NT2/D1 (cell line): ENCODE measurements at regions not wholly inside any gene's neighbourhood (a gene's known extent, or its start where the extent isn't known, plus 50 kb on each side); places are given as distances from the start of the nearest gene placed in this dataset.

ENCODE experiments used
- DNase-seq: peaks from one replicate; pipeline ENCODE4 v3.0.0-alpha.2; 2011; ENCODE audit warnings: low read depth, low spot score
- H3K27me3 ChIP-seq: 2 replicates; pipeline ENCODE4 v1.6.0; 2011; ENCODE audit warnings: mild to moderate bottlenecking; ENCODE audit not compliant: insufficient read length, insufficient read depth
- H3K36me3 ChIP-seq: 2 replicates; pipeline ENCODE4 v1.6.1; 2011; ENCODE audit warnings: mild to moderate bottlenecking, low read length, mixed read lengths; ENCODE audit not compliant: insufficient read depth, insufficient read length
- H3K4me1 ChIP-seq: 2 replicates; pipeline ENCODE4 v1.5.1; 2011; ENCODE audit not compliant: insufficient read depth, insufficient read length
- H3K4me3 ChIP-seq: 2 replicates; pipeline ENCODE4 v1.5.1; 2011; ENCODE audit warnings: low read depth; ENCODE audit not compliant: insufficient read length
- H3K9ac ChIP-seq: 2 replicates; pipeline ENCODE4 v1.6.0; 2011; ENCODE audit warnings: low read depth; ENCODE audit not compliant: insufficient read length
- H3K9me3 ChIP-seq: 2 replicates; pipeline ENCODE4 v1.5.1; 2011; ENCODE audit warnings: mild to moderate bottlenecking, low read length; ENCODE audit not compliant: insufficient read depth
- SUZ12 ChIP-seq: IDR thresholded peaks from 2 replicates; pipeline ENCODE4 v1.6.1; 2011; ENCODE audit not compliant: insufficient read length, insufficient read depth; ENCODE audit errors: extremely low read depth
- YY1 ChIP-seq: IDR thresholded peaks from 2 replicates; pipeline ENCODE4 v1.6.1; 2011; ENCODE audit not compliant: insufficient read length, insufficient read depth
- ZNF274 ChIP-seq: IDR thresholded peaks from 2 replicates; pipeline ENCODE4 v1.6.1; 2011; ENCODE audit warnings: mild to moderate bottlenecking, low read depth, low read length

DNA sequence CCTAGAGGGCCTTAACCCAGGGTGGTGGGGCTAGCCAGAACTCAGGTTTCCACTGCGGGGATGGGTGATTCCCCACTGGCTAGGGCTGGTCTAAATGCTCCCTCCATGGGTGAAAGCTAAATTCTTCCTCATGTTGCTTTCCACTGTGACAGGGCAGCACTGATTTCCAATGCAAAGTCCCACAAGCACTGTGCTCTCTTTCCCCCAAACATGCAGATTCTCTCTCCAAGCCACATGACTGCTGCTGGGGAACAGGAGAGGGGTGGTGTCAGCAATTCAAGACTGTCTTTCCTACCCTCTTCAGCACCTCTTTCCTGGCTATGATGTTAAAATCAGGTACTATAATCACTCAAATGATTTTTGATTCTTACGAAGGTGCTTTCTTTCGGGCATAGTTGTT lies 215.5 kb downstream of the RWDD3 start:
- H3K9ac ChIP-seq = no peak overlapping the region
- no peak overlapping the region for H3K4me3 ChIP-seq
- no peak for TF ChIP-seq ZNF274
- no peak for TF ChIP-seq SUZ12
- no peak for TF ChIP-seq YY1
- H3K36me3 ChIP-seq = no peaks in the 10 kb centered on the region
- no peaks in the 10 kb centered on the region for H3K27me3 ChIP-seq
- no peaks in the 10 kb centered on the region for H3K4me1 ChIP-seq
- no peaks in the 10 kb centered on the region for H3K9me3 ChIP-seq
- no peak for DNase-seq

DNA sequence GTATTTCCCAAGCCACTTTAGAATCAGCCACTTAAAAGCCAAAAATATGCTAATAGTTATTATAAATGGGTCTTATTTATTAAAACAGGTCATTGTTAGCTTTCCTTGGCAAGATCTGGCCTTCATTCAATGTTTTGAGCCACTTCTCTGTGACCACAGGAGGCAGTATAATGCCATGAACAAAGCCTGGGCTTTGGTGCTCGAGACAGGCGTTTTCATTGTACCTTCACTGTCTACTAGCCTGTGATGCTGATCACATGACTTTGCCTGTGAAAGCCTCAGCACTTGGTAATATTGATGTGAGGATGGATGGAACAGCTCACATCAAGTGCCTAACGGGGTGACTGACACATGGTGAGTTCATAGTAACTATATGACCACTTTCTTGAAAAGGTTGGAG lies 217.0 kb downstream of the RWDD3 start:
- H3K36me3 ChIP-seq = no peaks in the 10 kb centered on the region
- peak; percentile 11 for DNase-seq
- H3K4me1 ChIP-seq = no peaks in the 10 kb centered on the region
- H3K27me3 ChIP-seq = no peaks in the 10 kb centered on the region
- H3K9ac ChIP-seq = no peak overlapping the region
- no peaks in the 10 kb centered on the region for H3K9me3 ChIP-seq
- no peak overlapping the region for H3K4me3 ChIP-seq
- TF ChIP-seq YY1 (no peak), SUZ12 (no peak), ZNF274 (no peak)

DNA sequence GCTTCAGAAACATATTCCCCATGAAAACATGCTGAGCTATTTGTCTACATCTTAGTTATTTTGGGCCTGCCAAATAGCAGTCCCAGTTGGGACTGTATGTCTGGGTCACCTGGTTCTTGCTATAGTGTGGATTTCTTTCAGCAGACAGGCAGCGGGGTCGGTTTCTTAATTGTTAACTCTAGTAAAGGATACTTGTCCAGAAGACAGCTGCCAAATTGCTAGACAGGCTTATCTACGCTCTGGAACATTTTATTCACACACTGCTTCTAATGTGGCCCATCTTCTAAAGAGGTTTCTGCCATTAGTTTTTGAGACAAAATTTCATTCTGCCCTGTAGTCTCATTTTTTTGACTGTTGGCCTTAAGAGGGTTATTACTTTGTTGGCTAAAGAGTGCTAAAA lies 217.9 kb downstream of the RWDD3 start:
- Histone ChIP-seq H3K9ac (no peak overlapping the region), H3K9me3 (no peaks in the 10 kb centered on the region), H3K36me3 (no peaks in the 10 kb centered on the region), H3K4me3 (no peak overlapping the region), H3K27me3 (no peaks in the 10 kb centered on the region), H3K4me1 (no peaks in the 10 kb centered on the region)
- no peak for DNase-seq
- TF ChIP-seq YY1 (no peak), ZNF274 (no peak), SUZ12 (no peak)

DNA sequence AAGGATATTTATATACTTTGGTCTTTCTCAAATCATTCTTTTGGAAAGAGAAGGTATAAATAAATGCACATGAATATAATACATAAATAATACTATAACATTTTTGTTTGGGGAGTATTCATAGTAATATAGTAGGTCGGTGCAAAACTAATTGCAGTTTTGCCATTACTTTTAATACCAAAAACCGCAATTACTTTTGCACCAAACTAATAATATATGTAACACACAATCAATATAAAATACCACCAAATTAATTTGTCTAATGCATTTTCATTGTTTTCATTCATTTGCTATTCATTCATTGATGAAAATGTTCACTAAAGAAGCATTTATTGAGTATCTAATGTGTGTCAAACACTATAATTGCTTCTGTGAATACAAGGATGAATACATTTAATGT lies 219.0 kb downstream of the RWDD3 start:
- H3K9ac ChIP-seq = no peak overlapping the region
- no peak for DNase-seq
- H3K4me3 ChIP-seq = no peak overlapping the region
- TF ChIP-seq SUZ12 = no peak
- TF ChIP-seq ZNF274 = no peak
- TF ChIP-seq YY1 = no peak
- H3K4me1 ChIP-seq = no peaks in the 10 kb centered on the region
- no peaks in the 10 kb centered on the region for H3K27me3 ChIP-seq
- no peaks in the 10 kb centered on the region for H3K9me3 ChIP-seq
- no peaks in the 10 kb centered on the region for H3K36me3 ChIP-seq

DNA sequence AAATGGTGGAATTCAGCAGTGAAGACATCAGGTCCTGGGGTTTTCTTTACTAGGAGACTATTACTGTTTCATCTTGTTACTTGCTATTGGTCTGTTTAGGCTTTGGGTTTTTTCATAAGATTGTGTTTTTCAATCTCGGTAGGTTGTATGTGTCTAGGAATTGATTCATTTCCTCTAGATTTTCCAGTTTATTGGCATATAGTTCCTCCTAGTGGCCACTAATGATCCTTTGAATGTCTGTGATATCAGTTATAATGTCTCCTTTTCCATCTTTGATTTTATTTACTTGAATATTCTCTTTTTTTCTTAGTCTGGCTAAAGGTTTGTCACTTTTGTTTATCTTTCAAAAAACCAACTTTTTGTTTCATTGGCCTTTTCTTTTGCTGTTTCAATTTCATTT lies 233.0 kb downstream of the RWDD3 start:
- Histone ChIP-seq H3K4me3 (no peak overlapping the region), H3K9me3 (no peaks in the 10 kb centered on the region), H3K4me1 (no peaks in the 10 kb centered on the region), H3K9ac (no peak overlapping the region), H3K36me3 (no peaks in the 10 kb centered on the region), H3K27me3 (no peaks in the 10 kb centered on the region)
- TF ChIP-seq SUZ12 (no peak), ZNF274 (no peak), YY1 (no peak)
- DNase-seq = no peak

DNA sequence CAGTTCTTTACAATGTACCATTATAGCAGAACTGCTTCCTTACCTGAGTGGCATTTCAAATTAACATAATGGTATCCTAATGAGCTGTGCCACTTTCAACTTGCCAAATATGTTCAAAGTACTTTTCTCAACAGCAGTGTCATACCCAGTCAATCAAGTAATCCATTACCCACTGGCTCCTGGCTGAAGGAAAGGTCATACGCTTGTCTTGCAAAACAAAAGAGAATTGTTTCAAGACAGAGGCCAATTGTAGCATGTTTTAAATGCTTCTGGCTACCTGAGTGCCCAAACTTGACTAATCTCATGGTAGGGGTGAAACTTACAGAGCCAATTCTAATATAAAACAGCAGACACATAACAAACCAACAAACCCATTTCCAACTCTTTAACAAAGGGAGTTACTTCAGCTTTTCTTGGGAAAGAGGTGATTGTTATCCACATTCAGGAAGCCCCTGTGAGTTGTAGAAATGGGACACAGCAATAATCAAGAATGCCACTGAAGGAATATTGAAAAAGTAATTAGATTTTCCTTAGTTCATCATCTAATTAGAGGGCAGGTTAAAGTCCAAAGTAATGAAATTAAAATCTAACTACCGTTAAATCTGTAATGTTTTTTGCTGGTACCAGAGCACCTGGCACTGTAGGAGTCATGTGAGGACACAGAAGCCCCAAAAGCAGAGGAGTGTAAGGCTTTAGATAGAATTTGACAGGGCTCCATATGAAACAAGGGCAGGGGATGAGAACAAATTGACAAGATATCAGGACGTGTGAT lies 241.9 kb downstream of the RWDD3 start:
- DNase-seq = no peak
- no peaks in the 10 kb centered on the region for H3K4me1 ChIP-seq
- no peaks in the 10 kb centered on the region for H3K27me3 ChIP-seq
- H3K9ac ChIP-seq = no peak overlapping the region
- no peak overlapping the region for H3K4me3 ChIP-seq
- no peaks in the 10 kb centered on the region for H3K36me3 ChIP-seq
- H3K9me3 ChIP-seq = no peaks in the 10 kb centered on the region
- TF ChIP-seq ZNF274 = no peak
- no peak for TF ChIP-seq SUZ12
- TF ChIP-seq YY1 = no peak

DNA sequence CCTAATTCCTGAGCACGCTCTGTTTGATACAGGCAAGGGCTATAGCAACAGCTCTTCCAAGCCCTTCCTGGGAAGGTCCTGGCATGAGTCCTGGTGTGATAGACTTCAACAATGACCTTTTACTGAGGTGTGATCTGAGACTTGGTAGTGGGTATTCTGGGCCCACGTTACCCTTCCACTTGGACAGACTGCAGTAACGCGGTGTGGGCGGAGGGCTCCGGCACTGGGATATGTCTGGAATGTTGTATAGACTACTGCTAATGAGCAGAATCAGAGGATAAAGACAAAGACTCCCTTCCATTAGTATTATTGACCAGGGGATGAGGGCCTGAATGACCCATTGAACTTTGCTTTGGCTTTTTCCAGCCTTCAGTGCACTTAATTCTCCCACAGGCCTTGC lies 262.3 kb downstream of the RWDD3 start:
- H3K4me1 ChIP-seq = no peaks in the 10 kb centered on the region
- H3K9me3 ChIP-seq = no peaks in the 10 kb centered on the region
- TF ChIP-seq ZNF274 = no peak
- TF ChIP-seq SUZ12 = no peak
- no peak for TF ChIP-seq YY1
- H3K36me3 ChIP-seq = no peaks in the 10 kb centered on the region
- no peak overlapping the region for H3K9ac ChIP-seq
- H3K4me3 ChIP-seq = no peak overlapping the region
- no peak for DNase-seq
- no peaks in the 10 kb centered on the region for H3K27me3 ChIP-seq

DNA sequence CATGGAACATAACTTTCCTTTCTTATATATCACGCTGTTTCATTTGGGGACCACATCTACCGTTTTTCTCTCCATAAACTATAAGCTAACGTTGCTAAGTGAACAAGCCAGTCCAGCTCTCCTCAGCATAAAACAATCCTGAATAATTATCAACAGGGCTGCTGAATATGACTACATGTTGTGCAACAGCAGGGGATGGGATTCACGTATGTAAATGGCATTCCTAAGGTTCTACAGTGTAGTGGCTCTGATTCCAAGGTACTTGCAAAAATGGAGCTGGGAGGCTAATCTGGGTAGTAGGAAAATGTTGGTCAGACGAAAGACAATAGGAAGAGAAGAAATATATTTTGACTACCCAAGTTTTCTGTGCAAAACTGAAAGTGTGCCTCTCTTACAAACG lies 262.8 kb downstream of the RWDD3 start:
- Histone ChIP-seq H3K4me3 (no peak overlapping the region), H3K27me3 (no peaks in the 10 kb centered on the region), H3K9me3 (no peaks in the 10 kb centered on the region), H3K9ac (no peak overlapping the region), H3K4me1 (no peaks in the 10 kb centered on the region), H3K36me3 (no peaks in the 10 kb centered on the region)
- TF ChIP-seq ZNF274 = no peak
- TF ChIP-seq SUZ12 = no peak
- no peak for TF ChIP-seq YY1
- no peak for DNase-seq
